ENCODE measurements at regions not wholly inside any gene's neighbourhood (a gene's known extent, or its start where the extent isn't known, plus 50 kb on each side); places are given as distances from the start of the nearest gene placed in this dataset.

GRCh38 chr4:89539797-89540711, 232.5 kb upstream of the GPRIN3 start:
- H3K4me3 ChIP-seq (ENCODE audit: low read depth, low read length) = no peak overlapping the region
- no peak for TF ChIP-seq CTCF (IDR thresholded peaks at IDR 0.05; ENCODE audit: insufficient read depth, low read depth, low read length, missing control alignments)
- DNase-seq (ENCODE audit: low read depth) = no peak

GRCh38 chr4:89539374-89539773, 231.8 kb upstream of the GPRIN3 start:
- DNase-seq (ENCODE audit: low read depth) = no peak
- H3K4me3 ChIP-seq (ENCODE audit: low read depth, low read length) = no peak overlapping the region
- TF ChIP-seq CTCF (IDR thresholded peaks at IDR 0.05; ENCODE audit: insufficient read depth, low read depth, low read length, missing control alignments) = no peak

- no peak for TF ChIP-seq CTCF (IDR thresholded peaks at IDR 0.05; ENCODE audit: insufficient read depth, low read depth, low read length, missing control alignments)
- no peak for DNase-seq (ENCODE audit: low read depth)
- no peak overlapping the region for H3K4me3 ChIP-seq (ENCODE audit: low read depth, low read length)
These were observed 231.3 kb upstream of the GPRIN3 start for GRCh38 chr4:89538886-89539285.

GRCh38 chr4:89538171-89538570, 230.6 kb upstream of the GPRIN3 start:
- no peak overlapping the region for H3K4me3 ChIP-seq (ENCODE audit: low read depth, low read length)
- no peak for DNase-seq (ENCODE audit: low read depth)
- TF ChIP-seq CTCF (IDR thresholded peaks at IDR 0.05; ENCODE audit: insufficient read depth, low read depth, low read length, missing control alignments) = no peak

GRCh38 chr4:89537281-89537680, 229.7 kb upstream of the GPRIN3 start:
- H3K4me3 ChIP-seq (ENCODE audit: low read depth, low read length) = no peak overlapping the region
- TF ChIP-seq CTCF (IDR thresholded peaks at IDR 0.05; ENCODE audit: insufficient read depth, low read depth, low read length, missing control alignments) = no peak
- DNase-seq (ENCODE audit: low read depth) = no peak

GRCh38 chr4:89535251-89535650, 227.7 kb upstream of the GPRIN3 start:
- no peak overlapping the region for H3K4me3 ChIP-seq (ENCODE audit: low read depth, low read length)
- TF ChIP-seq CTCF (IDR thresholded peaks at IDR 0.05; ENCODE audit: insufficient read depth, low read depth, low read length, missing control alignments) = no peak
- DNase-seq (ENCODE audit: low read depth) = no peak

GRCh38 chr4:89534356-89534755, 226.8 kb upstream of the GPRIN3 start:
- DNase-seq (ENCODE audit: low read depth) = no peak
- TF ChIP-seq CTCF (IDR thresholded peaks at IDR 0.05; ENCODE audit: insufficient read depth, low read depth, low read length, missing control alignments) = no peak
- H3K4me3 ChIP-seq (ENCODE audit: low read depth, low read length) = no peak overlapping the region

Measured in GM12865 (cell line).